GM21515 (cell line): ENCODE measurements at regions not wholly inside any gene's neighbourhood (a gene's known extent, or its start where the extent isn't known, plus 50 kb on each side); places are given as distances from the start of the nearest gene placed in this dataset.

Experiments used
- ATAC-seq: cut with Tn5 transposase; IDR thresholded peaks from one replicate; pipeline ENCODE4 v1.9.1; 2021; ENCODE audit not compliant: unreplicated experiment

DNA sequence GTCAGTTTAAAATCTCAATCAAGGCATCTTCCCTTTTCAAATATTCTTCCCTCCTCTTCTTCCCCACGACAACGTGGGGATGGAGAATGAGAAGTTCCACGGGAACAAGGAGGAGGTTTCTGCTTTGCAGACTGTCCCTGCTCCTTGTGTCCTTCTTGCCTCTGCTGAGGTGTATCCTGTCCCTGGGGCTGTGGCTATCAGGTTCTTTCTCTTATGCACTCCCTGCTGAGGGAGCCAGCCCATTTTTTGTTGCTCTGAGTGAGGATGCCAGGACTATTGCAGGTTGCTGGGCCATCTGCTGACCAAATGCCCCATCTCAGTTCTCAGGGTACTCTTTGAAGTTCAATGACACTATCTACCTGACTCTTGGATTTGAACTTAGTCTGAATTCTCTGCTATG is 533.6 kb downstream of the RNF144B start:
- no peak for ATAC-seq

DNA sequence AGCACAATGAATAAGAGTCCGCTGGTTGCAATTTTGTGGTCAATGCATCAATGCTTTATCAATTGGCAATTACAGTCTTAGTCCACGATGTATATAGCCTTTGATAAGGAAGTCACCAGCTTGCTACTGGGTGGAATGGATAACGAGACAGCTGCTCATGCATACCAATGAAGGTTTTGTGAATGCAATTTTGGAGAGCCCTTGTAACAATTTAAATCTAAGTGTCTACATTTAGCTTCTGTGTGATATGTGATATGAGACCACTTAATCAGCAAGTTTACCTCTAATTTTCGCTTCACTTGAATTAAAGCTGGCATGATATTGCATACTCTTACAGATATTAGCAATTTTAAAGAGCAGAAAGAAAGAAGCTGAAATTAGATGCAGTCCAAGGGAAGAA is 543.9 kb downstream of the RNF144B start:
- no peak for ATAC-seq

DNA sequence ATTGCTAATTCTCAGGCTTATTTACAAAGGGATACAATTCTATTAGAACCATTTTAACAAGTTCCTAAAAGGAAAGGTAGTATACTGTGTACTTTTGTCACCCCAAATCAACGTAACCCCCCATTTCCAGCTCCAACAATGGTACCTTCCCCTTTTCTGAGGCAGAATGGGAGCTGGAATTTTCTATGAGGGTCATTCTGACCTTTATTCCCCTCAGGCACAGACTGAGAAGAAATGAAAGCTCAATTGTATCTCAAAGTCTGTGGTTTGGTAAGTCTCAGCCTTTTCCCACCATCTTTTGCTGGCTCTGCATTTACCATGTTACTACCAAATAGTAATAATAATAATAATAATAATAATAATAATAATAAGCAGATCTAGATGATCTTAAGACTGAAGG is 571.0 kb downstream of the RNF144B start:
- ATAC-seq, result no peak

DNA sequence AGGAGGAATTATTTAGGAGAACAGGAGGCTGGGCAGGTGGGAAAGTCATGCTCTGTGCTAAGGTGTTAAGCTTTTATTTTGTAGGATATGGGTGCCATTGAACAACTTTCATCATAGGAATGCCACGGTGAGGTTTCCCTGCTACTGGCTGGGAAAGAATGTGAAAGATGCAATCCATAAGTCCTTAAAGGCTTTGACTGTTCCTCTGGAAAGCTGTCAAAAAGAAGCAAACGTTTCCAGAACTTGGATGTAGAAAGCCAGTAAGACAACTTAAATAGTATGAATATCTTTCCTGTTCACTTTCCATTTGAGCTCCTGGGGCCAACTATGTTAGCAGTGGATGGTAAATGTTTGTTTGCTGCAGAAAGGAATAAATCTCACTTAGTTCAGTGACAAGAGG is 574.4 kb downstream of the RNF144B start:
- ATAC-seq, result no peak

DNA sequence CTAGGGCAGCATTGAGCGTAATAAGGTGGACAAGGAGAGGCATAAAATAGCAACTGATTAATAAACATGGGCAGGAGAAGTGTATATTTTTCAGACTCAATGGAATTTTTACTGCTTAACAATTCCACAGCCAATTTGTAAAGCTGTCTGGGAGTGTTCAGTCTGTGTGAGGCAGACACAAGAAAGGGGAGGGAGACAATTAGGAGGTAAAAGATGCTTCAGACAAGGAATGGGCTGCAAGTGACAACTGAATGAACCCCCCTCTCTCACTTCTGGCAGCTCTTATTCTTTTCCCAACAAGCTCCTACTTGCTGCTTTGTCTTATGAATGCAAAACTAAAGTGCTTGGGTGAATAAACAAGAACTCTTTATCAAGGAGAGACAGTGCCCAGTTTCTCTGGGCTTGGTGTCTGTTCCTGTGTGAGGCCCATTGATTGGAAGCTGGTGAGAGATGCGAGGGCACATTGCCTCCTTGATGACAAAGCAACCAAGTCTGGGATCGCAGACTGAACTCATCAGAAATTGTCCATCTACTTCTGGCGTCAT is 575.3 kb downstream of the RNF144B start:
- ATAC-seq, result no peak

DNA sequence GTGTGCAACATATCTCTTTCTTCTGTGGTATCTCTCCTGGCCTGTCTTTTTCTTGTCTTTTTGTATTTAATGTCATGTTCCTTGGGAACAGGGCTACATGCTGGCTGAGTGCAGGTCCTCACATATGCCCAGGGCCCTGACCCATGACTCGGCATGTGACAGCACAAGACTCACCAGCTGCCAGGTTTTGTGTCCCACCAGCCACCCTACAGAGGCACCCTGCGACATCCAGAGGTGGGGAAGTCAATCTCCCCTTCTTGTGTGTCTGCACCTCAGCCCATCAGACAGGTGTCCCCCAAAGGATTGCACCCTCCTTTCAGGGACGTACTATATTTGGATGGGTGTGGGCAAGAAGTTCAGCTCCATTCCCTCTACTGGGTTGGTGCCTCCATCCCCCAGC is 576.3 kb downstream of the RNF144B start:
- no peak for ATAC-seq

DNA sequence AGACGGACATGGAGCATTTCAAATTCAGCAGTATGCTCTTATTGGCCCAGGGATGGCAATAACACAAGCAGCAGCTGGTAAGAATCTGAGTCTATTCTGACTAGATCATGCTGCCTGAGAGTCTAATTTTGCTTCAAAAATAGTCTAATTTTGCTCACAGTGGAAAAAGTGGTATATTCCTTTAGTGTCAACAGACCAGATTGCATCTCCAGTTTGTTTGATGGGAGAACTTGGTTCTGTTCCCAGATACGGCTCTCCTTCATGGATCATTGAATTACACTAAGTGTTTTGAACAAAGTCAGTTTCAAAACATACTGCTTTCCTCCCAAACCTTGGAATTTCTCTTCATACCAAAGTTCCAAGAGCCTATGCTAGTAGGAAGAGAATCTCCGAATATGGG is 586.1 kb downstream of the RNF144B start:
- no peak for ATAC-seq

DNA sequence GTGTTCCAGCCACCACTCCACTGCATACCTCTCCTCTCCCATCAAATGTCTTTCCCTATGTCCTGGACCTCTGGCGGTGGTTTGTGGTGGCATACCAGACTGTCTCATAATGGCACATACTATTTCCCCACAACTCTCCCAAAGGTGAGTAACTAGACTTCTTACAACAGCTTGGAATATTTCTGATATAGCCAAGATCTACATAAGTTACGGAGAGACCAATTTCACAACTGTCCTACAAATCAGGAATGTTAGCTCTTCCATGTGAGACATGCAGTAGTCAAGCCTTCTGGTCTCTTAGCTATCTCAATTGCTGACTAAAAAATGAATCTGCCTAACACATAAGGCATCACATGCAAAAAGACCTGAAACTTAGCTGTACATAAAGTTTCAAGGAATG is 588.9 kb downstream of the RNF144B start:
- ATAC-seq, result no peak

DNA sequence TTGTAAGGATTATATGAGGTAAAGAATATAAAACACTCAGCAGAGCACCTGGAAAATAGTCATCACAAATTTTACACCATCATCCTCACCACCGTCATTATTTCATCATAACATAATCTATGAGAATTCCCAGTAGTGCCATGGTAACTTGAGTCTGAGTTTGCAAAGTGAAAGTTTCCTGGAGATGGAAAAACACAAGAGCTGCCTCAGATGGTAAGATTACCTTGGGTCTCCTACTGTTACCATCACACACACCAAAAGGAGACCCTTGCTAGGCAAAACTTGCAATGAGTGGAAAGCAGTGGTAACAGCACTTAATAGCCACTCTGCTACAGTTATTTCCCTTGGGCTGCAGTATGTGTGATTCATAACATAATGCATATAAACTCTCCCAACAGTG is 589.8 kb downstream of the RNF144B start:
- ATAC-seq, result no peak

DNA sequence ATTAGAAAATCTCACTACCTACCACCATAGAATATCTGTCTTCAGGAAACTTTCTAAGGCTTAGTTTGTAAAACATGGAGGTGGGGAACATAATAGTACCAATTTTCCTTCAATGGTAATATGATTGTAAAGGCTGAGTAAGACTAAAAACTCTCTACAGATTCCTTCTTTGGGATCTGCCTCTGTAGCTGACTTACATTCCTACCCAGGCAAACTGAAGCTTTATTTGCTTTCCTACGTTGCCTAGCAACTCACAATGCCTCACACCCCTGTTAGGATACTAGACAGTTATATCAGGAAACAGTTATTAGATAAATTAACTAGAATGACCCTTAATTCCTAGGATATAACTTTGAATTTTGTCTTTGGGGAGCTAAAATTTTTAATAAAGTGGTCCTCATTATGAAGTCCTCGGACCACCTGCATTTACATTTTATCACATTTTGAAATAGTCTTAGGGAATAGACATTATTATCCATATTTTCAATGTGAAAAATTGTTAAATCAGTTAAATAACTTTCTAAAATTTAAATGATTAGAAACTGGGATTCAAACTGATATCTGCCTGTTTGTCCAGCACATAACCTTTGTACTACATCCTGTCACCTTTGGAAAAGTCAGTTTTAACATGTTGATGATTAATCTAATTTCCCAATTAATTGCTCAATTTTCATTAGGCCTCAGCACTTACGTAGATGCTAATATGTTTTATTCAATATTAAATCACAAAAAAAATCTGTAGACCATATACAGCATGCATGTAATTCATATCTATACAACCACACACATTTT is 591.4 kb downstream of the RNF144B start:
- no peak for ATAC-seq

DNA sequence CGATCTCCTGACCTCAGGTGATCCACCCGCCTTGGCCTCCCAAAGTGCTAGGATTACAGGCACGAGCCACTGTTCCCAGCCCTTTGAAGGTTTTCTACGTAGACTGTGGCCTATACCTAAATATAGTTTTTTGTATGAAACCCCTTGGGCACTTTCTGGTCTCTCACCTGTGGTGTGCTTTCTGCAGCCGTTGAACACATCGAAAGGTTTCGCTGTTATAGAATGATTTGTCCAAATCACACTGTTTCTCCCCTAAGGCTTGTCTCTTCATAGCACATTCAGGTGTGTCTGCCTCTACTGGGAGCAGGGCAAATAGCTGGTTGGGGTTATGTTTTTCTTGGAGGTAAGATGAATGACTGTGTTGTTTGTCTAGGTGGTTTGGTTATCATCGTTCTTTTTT is 597.9 kb downstream of the RNF144B start:
- no peak for ATAC-seq

DNA sequence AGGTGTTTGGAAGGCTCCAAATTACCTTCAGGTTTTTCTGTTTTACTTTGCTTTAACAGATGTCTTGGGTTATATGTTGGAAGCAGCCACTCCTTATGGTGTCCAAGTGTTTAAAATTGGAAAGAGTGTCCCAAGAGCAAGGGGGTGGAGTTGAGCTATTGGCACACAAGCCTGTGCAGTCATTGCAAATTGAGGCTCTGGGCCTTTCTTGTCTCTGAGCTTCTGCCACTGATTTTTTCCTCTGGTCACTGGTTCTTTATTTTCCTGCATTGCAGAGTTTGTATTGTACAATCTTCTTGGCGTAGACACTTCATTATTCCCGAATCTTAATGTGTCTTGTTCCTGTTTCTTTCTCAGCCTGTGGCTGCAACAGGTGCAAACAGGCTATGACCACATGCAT is 598.8 kb downstream of the RNF144B start:
- no peak for ATAC-seq

DNA sequence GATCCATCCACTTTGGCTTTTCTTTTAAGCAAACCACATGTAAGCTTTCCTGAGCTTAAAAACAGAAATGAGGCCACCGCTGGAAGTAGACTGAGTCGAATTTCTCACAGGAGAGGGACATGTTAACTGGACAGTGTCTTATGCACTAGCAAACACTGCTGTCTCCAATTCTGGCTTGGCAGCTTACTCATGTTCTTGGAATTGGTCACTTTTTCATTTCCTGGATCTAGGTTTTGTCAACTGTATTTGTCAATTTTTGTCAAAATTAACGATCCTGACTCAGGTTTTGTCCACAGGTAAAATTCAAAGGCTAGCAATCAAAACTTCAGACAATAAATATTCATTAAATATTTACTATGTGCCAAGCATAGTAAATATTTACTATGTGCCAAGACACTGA is 601.5 kb downstream of the RNF144B start:
- ATAC-seq, result no peak

DNA sequence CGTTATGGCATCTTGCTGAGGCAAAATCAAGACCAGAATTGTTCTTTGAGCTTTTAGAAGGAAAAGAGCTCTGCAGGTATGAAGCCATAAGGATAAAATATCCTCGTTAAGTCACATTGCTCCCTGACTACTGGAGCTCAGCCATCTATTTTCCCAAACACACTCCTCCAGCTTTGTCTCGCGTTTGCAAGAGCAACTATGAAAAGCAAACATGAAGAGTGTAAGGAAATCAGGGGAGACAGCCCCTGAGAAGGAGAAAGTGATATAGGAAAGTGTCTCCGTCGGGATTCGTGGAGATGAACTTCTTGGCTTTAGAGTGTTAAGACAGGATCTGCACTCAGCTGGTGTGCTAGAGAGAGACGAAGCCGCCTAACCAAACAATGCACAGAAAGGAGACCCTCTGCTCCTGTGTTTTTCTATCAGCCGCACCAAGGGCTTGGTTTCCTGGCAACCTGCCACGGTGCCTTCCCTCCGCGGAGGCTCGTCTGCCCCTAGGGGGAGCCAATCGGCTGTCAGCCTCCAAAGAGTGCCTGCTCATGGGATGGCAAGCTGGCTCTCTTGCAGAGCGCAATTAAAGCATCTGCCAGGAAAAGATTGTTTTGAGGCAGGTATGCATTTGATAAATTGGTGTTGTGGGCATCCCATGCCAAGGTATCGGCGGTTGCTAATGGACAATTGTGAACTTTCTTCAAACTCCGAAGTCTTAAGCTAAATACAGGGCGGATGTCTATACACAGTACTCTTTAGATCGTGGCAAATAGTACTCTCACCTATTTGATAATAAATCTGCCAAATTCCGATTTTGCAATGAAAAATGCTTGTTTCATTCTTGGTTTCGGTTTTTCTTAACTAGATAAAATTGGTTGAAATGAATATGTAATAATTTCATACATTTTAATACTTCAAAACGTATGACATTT is 603.2 kb downstream of the RNF144B start:
- peak; percentile 72 for ATAC-seq

DNA sequence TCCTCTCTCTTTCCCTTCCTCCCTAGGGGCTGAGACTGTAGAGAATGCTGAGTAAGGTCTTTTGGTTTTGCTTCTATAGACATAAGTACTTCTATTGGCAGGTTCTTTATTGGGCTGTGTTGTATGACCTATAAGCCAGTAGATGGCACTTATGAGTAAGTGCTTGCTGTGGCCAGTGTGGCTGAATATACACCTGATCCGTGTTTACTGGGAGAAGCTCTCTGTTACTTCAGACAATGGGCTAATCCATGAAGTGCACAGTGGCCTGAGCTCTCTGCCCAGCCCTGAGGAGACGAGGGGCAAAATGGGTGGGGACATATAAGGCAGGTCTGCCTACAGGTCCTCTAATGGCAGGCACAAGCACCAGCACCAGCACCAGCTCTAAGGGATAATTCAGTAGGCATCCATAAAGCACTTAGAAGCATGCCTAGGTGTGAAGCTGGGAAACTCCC is 610.3 kb downstream of the RNF144B start:
- peak; percentile 90 for ATAC-seq

DNA sequence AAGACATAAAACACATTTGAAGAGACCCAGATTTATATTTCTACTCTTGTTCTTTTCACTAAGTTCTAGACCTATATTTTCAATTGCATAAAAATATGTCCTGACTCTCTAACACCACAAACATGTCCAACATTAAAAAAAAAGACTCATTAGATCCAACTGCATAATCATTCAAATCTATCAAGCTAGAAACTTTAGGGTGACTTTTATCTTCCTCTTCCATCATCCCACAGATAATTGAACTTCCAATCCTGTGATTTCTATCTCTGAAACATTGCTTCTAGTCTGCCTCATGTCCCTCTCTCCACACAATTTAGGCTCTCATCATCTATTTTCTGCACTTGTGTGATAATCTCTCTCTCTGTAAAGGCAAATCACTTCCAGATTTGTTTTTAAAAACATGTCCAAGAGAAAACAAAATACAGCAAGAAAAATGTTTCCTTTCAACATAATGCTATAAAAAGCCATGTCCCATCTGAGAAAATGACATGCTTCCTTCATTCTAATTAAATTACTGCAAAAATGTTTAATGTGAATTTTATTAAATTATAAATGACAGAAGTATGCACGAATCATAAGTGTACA is 615.9 kb downstream of the RNF144B start:
- ATAC-seq, result no peak

DNA sequence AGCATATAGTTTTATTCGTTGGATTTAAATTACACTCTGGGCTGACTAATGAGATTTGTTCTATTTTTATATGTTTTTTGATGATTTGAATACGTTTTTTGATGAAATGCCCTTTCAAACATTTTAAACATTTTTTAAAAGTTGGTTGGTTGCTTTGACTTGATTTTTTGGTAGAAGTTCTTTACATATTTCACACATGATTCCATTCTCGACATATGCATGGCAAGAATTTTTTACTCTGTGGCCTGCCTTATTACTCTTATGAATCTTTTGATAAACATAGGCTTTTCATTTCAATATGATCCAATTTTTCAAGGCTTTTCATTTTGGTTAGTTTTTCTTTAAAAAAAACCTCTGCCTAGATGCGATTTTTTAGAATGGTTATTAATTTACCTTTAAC is 617.0 kb downstream of the RNF144B start:
- no peak for ATAC-seq

DNA sequence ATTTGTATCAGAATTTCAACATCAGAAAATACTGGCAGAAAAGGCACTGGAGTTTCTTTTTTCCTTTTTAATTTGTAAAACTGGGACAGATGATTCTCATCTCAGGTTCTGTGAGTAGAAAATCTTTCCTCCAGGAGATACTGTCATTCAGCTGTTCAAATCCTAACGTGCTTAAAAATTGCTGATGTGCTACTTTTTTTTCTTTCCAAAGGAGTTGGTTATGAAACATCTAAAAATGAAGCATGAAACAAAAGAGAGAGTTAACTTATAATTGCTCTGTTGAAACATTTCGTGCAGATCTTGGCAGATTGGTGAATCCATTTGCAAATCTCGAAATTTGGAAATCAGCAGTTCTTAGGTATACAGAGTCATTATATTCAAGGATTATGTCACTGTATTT is 622.6 kb downstream of the RNF144B start:
- no peak for ATAC-seq

DNA sequence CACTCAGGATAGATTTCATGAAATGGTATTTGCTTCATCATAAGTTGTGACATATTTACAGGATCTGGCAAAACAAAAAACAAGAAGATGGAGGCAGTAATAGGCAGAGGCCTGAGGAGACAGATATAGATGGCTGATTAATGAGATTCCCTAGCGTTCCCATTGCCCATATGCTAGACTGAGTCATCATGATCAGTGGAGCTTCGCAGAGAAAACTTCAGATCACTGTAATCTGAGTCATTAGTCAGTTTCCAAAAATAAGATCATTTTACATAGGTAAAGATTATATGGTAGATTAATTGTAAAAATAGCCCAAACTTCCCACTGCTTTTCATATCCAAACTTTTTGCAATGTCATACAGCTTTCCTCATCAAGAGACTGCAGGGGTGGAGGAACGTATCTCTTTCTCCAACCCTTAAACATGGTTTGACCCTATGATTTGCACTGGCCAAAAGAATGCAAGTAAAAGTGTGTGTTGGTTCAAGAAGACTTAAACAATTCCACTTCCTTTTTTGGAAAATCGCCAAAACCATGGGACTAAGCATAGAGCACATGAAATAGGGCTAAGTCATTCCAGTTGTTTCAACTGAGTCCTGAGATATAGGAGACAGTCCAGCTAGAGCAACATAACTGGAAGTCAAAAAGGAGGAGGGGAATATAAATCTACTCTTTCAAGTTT is 626.0 kb downstream of the RNF144B start:
- no peak for ATAC-seq

DNA sequence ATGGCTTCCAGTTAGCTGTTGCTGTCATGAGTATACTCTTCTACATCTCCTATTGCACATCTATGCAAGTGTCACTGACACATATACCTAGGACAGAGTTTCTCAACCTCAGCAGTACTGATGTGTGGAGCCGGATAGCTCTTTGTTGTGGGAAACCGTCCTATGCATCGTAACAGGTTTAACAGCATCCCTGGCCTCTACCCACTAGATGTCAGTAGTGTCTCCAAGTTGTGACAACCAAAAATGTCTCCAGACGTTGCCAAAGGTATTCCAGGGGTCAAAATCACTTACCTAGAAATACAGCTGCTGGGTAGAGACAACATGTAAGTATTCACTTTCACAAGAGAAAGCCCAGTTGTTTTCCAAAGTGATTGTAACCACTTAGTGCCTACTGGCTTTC is 637.6 kb downstream of the RNF144B start:
- ATAC-seq, result no peak

DNA sequence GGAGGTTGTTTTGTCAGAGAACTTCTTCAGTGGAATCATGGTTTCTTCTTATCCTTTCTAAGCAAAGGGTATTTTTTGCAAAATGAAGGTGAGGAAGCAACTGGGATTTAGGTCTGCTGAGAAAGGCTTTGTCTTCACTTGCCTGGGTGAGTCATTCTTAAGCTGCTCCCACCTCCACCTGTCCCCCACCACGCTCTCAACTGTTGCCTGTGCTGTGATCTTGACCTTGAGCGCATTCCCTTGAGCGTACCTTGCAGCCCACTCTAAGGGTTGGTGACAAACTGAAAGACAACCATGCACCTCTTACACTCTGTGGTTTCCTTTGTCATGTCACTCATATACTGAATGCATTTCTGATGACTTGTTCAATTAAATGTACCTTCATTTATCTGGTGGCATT is 641.1 kb downstream of the RNF144B start:
- ATAC-seq, result no peak
